ENCODE measurements at regions not wholly inside any gene's neighbourhood (a gene's known extent, or its start where the extent isn't known, plus 50 kb on each side); places are given as distances from the start of the nearest gene placed in this dataset.

DNA sequence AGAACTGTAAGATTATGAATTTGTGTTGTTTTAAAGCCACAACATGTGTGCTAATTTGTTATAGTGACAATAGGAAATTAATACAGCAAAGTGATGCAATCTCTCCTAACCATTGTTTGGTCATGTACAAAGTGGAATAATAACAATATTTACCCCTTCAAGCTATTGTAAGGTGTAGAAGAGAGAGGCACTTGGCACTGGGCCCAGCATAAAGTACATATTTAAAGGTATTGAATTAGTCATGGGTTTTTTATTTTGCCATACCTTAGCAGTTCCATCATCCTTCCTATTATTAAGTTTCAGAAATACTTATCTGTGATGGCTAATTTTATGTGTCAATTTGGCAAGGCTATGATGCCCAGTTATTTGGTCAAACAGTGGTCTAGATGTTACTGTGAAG is 322.4 kb upstream of the TSHZ2 start:
- no peaks in the 10 kb centered on the region for H3K9me3 ChIP-seq (replicated peaks; ENCODE audit: control insufficient read depth, insufficient read depth, low read length)
- H4K20me1 ChIP-seq (ENCODE audit: control insufficient read depth, insufficient read depth): no peaks in the 10 kb centered on the region
- ChIA-PET RAD21 (ENCODE audit: unreplicated experiment) (no interaction called here), POLR2A (no interaction called here), CTCF (no interaction called here), SMC1A (ENCODE audit: uncharacterized antibody, unreplicated experiment) (interaction anchor here (1.3 kb wide), 1 partner anchor 18 kb away, joined by 4 read pairs; no protein-coding TSS in a partner anchor)
- no TSS peak for BruUV-seq (replicated peaks)
- no peaks in the 10 kb centered on the region for H3K79me2 ChIP-seq (ENCODE audit: control insufficient read depth, insufficient read depth, low read length)
- H3K27ac ChIP-seq (ENCODE audit: control insufficient read depth, insufficient read depth): no peak overlapping the region
- H2AFZ ChIP-seq (ENCODE audit: control insufficient read depth, low read depth, low read length): no peak overlapping the region
- no peak for ATAC-seq
- H3K9ac ChIP-seq (ENCODE audit: control insufficient read depth, insufficient read depth, low read length): no peak overlapping the region
- no peak for FAIRE-seq
- H3K27me3 ChIP-seq (replicated peaks in 1 of 2; ENCODE audit: control insufficient read depth in 2 of 2, insufficient read depth in 2 of 2, low read length in 1 of 2): no peaks in the 10 kb centered on the region
- no peak overlapping the region for H3K4me2 ChIP-seq (ENCODE audit: control insufficient read depth, insufficient read depth)
- H3K4me1 ChIP-seq (ENCODE audit: control insufficient read depth, insufficient read depth, low read length): no peaks in the 10 kb centered on the region
- no peak for DNase-seq (ENCODE audit: low read depth, low spot score)
- intact Hi-C loops (cut with micrococcal nuclease; ENCODE audit: unreplicated experiment) (no loop called here), in situ Hi-C loops (cut with MboI) (no loop called here)
- H3K36me3 ChIP-seq (ENCODE audit: control insufficient read depth in 2 of 2, insufficient read depth in 2 of 2, low read length in 1 of 2): no peaks in the 10 kb centered on the region
- H3K4me3 ChIP-seq: no peak overlapping the region
- TF ChIP-seq ZNF384 (IDR thresholded peaks at IDR 0.05; ENCODE audit: borderline replicate concordance, low read depth, low read length) (no peak), CEBPB (IDR thresholded peaks at IDR 0.05; ENCODE audit: borderline replicate concordance in 1 of 2, low read depth in 2 of 2, low read length in 2 of 2) (no peak), CEBPZ (IDR thresholded peaks at IDR 0.05; ENCODE audit: low read depth, low read length) (no peak), NR2F1 (conservative IDR thresholded peaks at IDR 0.05) (no peak), ZNF687 (IDR thresholded peaks at IDR 0.05) (no peak), GABPA (IDR thresholded peaks at IDR 0.05; ENCODE audit: low read depth) (no peak), PBX3 (IDR thresholded peaks at IDR 0.05; ENCODE audit: insufficient replicate concordance, low read depth, low read length) (no peak), IKZF2 (IDR thresholded peaks at IDR 0.05) (no peak), ZNF622 (IDR thresholded peaks at IDR 0.05) (no peak)
- TF ChIP-seq, protein P1, sequence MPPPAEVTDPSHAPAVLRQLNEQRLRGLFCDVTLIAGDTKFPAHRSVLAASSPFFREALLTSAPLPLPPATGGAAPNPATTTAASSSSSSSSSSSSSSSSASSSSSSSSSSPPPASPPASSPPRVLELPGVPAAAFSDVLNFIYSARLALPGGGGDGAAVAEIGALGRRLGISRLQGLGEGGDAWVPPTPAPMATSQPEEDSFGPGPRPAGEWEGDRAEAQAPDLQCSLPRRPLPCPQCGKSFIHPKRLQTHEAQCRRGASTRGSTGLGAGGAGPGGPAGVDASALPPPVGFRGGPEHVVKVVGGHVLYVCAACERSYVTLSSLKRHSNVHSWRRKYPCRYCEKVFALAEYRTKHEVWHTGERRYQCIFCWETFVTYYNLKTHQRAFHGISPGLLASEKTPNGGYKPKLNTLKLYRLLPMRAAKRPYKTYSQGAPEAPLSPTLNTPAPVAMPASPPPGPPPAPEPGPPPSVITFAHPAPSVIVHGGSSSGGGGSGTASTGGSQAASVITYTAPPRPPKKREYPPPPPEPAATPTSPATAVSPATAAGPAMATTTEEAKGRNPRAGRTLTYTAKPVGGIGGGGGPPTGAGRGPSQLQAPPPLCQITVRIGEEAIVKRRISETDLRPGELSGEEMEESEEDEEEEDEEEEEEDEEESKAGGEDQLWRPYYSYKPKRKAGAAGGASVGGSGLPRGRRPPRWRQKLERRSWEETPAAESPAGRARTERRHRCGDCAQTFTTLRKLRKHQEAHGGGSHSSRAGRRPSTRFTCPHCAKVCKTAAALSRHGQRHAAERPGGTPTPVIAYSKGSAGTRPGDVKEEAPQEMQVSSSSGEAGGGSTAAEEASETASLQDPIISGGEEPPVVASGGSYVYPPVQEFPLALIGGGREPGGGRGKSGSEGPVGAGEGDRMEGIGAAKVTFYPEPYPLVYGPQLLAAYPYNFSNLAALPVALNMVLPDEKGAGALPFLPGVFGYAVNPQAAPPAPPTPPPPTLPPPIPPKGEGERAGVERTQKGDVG (CRISPR knock-in tag; IDR thresholded peaks at IDR 0.05): no peak
- TF ChIP-seq, protein P2, sequence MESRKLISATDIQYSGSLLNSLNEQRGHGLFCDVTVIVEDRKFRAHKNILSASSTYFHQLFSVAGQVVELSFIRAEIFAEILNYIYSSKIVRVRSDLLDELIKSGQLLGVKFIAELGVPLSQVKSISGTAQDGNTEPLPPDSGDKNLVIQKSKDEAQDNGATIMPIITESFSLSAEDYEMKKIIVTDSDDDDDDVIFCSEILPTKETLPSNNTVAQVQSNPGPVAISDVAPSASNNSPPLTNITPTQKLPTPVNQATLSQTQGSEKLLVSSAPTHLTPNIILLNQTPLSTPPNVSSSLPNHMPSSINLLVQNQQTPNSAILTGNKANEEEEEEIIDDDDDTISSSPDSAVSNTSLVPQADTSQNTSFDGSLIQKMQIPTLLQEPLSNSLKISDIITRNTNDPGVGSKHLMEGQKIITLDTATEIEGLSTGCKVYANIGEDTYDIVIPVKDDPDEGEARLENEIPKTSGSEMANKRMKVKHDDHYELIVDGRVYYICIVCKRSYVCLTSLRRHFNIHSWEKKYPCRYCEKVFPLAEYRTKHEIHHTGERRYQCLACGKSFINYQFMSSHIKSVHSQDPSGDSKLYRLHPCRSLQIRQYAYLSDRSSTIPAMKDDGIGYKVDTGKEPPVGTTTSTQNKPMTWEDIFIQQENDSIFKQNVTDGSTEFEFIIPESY (IDR thresholded peaks at IDR 0.05): no peak

Measured in GM12878 (cell line).